PC-3 (cell line): ENCODE measurements at regions not wholly inside any gene's neighbourhood (a gene's known extent, or its start where the extent isn't known, plus 50 kb on each side); places are given as distances from the start of the nearest gene placed in this dataset.

Source experiments
- ATAC-seq: fragments of 200-7000 bp; cut with Tn5 transposase; 2 replicates; pipeline ENCODE4 v1.9.1; 2020; ENCODE audit warnings: mild to moderate bottlenecking, moderate library complexity
- BruUV-seq: library from RNA; stranded (reverse); fragments of 400-500 nt; replicated peaks from 2 replicates; lab custom pipeline; 2021; lab: Mats Ljungman, UMichigan
- CTCF ChIA-PET: fragments of 300-600 bp; sonication (Branson Sonifier 250); formaldehyde crosslinking; loops from one replicate; lab custom pipeline; 2022; ENCODE audit warnings: antibody characterized with exemption; lab: Charles Lee
- POLR2A ChIA-PET: fragments of 300-600 bp; sonication (Branson Sonifier 250); formaldehyde crosslinking; loops from one replicate; lab custom pipeline; 2022; ENCODE audit warnings: antibody characterized with exemption; ENCODE audit not compliant: unreplicated experiment; lab: Charles Lee
- DNase-seq: peaks from one replicate; pipeline ENCODE4 v3.0.0-alpha.2; 2015
- H2AFZ ChIP-seq: fragments of 300-600 bp; sonication (generic); 2 replicates; pipeline ENCODE4 v1.6.0; 2016; ENCODE audit warnings: antibody characterized with exemption, low read length
- H3F3A ChIP-seq: fragments of 300-600 bp; sonication (generic); one replicate; pipeline ENCODE4 v1.6.0; 2017; ENCODE audit warnings: antibody characterized with exemption, low read length, control low read depth, mild to moderate bottlenecking; ENCODE audit not compliant: unreplicated experiment
- H3K27ac ChIP-seq: fragments of 300-600 bp; sonication (generic); 2 replicates; pipeline ENCODE4 v1.5.1; 2016; ENCODE audit warnings: mild to moderate bottlenecking, low read length
- H3K27me3 ChIP-seq: fragments of 300-600 bp; sonication (generic); 2 replicates; pipeline ENCODE4 v1.6.1; 2016; ENCODE audit warnings: low read length, mixed read lengths
- H3K36me3 ChIP-seq: fragments of 300-600 bp; sonication (generic); 2 replicates; pipeline ENCODE4 v1.6.1; 2016; ENCODE audit warnings: low read depth, mixed run types, low read length, mixed read lengths
- H3K4me1 ChIP-seq: fragments of 300-600 bp; sonication (generic); 2 replicates; pipeline ENCODE4 v1.5.1; 2016; ENCODE audit warnings: low read length; ENCODE audit not compliant: insufficient read depth
- H3K4me2 ChIP-seq: fragments of 300-600 bp; sonication (generic); 2 replicates; pipeline ENCODE4 v1.6.0; 2016; ENCODE audit warnings: low read length
- H3K4me3 ChIP-seq: fragments of 300-600 bp; sonication (generic); 2 replicates; pipeline ENCODE4 v1.5.1; 2016; ENCODE audit warnings: mild to moderate bottlenecking, low read length, mixed read lengths
- H3K79me2 ChIP-seq: fragments of 300-600 bp; sonication (generic); 2 replicates; pipeline ENCODE4 v1.6.1; 2017; ENCODE audit warnings: low read length, mixed read lengths
- H3K9ac ChIP-seq: fragments of 300-600 bp; sonication (generic); 2 replicates; pipeline ENCODE4 v1.6.0; 2016; ENCODE audit warnings: mild to moderate bottlenecking, low read length
- H3K9me2 ChIP-seq: fragments of 300-600 bp; sonication (generic); replicated peaks from 2 replicates; pipeline ENCODE4 v1.6.1; 2016; ENCODE audit warnings: mixed run types, low read length, mixed read lengths
- H3K9me3 ChIP-seq: fragments of 300-600 bp; sonication (generic); 2 replicates; pipeline ENCODE4 v1.6.1; 2016; ENCODE audit warnings: low read length, mixed read lengths
- H4K20me1 ChIP-seq: fragments of 300-600 bp; sonication (generic); 2 replicates; pipeline ENCODE4 v1.6.1; 2016; ENCODE audit warnings: low read length, mixed read lengths
- EZH2 ChIP-seq: fragments of 300-600 bp; sonication (generic); IDR thresholded peaks from one replicate; pipeline ENCODE4 v1.6.1; 2017; ENCODE audit warnings: antibody characterized with exemption, mild to moderate bottlenecking, low read length; ENCODE audit not compliant: unreplicated experiment
- EZH2phosphoT487 ChIP-seq: fragments of 300-600 bp; sonication (generic); IDR thresholded peaks from 2 replicates; pipeline ENCODE4 v1.6.1; 2018; ENCODE audit warnings: mild to moderate bottlenecking, antibody characterized with exemption, low read length, borderline replicate concordance
- intact Hi-C: fragments of 100-400 bp; cut with micrococcal nuclease; formaldehyde crosslinking; loops from 2 replicates; pipeline ENCODE4 v1.9.0; 2023
- TF ChIP-seq, protein P1 (sequence below): fragments of 300-600 bp; sonication (generic); conservative IDR thresholded peaks from 2 replicates; pipeline ENCODE4 v1.5.1; 2017; ENCODE audit warnings: antibody characterized with exemption, low read depth, mild to moderate bottlenecking, low read length

DNA sequence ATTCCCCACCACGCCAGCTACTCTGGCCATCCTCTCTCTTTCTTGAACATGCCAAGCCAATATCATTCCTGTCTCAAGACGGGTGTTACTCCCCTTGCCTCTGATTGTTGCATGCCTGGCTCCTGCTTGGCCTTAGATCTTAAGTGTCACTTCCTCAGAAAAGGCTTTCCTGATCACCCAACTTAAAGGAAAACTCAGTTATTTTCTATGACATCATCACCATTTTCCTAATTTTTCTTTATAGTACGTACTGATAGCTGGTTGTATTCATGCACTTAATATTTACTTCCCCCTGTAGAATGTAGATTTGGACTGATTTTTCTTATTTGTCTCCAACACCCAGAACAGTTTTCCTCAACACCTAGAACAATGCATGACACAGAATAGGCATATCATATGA is 123.8 kb upstream of the TSPAN2 start:
- BruUV-seq = no TSS peak
- ChIA-PET CTCF (no interaction called here), POLR2A (no interaction called here)
- H3K36me3 ChIP-seq = no peaks in the 10 kb centered on the region
- no peak overlapping the region for H3K9ac ChIP-seq
- H3F3A ChIP-seq = peaks cover 5% of the 10 kb centered on the region
- no peaks in the 10 kb centered on the region for H3K27me3 ChIP-seq
- no peak for DNase-seq
- no peaks in the 10 kb centered on the region for H3K9me2 ChIP-seq
- H3K4me2 ChIP-seq = no peak overlapping the region
- no peak for TF ChIP-seq EZH2phosphoT487
- no peak for TF ChIP-seq EZH2
- TF ChIP-seq, protein P1, sequence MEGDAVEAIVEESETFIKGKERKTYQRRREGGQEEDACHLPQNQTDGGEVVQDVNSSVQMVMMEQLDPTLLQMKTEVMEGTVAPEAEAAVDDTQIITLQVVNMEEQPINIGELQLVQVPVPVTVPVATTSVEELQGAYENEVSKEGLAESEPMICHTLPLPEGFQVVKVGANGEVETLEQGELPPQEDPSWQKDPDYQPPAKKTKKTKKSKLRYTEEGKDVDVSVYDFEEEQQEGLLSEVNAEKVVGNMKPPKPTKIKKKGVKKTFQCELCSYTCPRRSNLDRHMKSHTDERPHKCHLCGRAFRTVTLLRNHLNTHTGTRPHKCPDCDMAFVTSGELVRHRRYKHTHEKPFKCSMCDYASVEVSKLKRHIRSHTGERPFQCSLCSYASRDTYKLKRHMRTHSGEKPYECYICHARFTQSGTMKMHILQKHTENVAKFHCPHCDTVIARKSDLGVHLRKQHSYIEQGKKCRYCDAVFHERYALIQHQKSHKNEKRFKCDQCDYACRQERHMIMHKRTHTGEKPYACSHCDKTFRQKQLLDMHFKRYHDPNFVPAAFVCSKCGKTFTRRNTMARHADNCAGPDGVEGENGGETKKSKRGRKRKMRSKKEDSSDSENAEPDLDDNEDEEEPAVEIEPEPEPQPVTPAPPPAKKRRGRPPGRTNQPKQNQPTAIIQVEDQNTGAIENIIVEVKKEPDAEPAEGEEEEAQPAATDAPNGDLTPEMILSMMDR = no peak
- ATAC-seq = no peak
- H3K27ac ChIP-seq = no peak overlapping the region
- H3K9me3 ChIP-seq = no peaks in the 10 kb centered on the region
- H2AFZ ChIP-seq = no peak overlapping the region
- H4K20me1 ChIP-seq = no peaks in the 10 kb centered on the region
- peaks cover 68% of the 10 kb centered on the region for H3K4me1 ChIP-seq
- intact Hi-C loops = loop anchor here (5.0 kb wide), 2 partner anchors 46 to 76 kb away; no protein-coding TSS in a partner anchor
- no peaks in the 10 kb centered on the region for H3K79me2 ChIP-seq
- H3K4me3 ChIP-seq = no peak overlapping the region

DNA sequence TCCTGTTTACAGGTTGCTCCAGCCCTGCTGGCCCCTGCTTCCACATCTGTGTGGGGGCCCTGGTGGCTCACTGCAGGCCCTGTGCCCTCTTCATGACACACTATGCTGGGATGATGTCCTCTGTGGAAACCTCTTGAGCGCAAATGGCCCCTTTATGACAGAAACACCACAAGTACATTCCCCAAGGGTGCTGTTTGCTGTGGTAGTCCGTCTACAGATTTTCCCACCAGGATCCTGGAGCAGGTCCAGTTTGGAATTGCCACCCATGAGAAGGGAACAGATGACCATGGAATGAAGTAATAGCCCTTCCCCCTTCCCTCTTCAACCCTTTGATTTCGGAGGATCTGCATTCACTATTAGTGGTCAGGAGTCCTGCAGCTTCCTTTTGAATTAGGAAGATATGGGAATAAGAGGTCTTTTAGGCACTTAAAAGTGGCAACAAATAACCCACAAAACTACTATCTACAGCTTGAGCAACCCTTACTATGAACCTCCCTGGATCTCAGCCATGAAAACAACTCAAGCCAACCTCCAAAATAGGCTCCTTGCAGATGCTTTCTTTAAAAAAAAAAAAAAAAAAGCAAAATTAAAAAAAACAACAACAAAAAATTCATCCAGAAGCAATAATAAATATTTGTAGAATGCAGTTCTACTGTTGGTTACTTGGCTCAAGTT is 121.9 kb upstream of the TSPAN2 start:
- TF ChIP-seq, protein P1 = no peak
- TF ChIP-seq EZH2 = no peak
- no peak for TF ChIP-seq EZH2phosphoT487
- Histone ChIP-seq H4K20me1 (no peaks in the 10 kb centered on the region), H3K4me1 (peaks cover 56% of the 10 kb centered on the region), H3K9me3 (no peaks in the 10 kb centered on the region), H3F3A (peaks cover 5% of the 10 kb centered on the region), H3K4me2 (peak overlapping the region; percentile 59), H3K4me3 (peak overlapping the region; percentile 25), H2AFZ (no peak overlapping the region), H3K79me2 (no peaks in the 10 kb centered on the region), H3K36me3 (no peaks in the 10 kb centered on the region), H3K27me3 (no peaks in the 10 kb centered on the region), H3K9ac (peak overlapping the region; percentile 19; the same call in 1 of the 2 replicates), H3K27ac (peak overlapping the region; percentile 89), H3K9me2 (no peaks in the 10 kb centered on the region)
- no peak for ATAC-seq
- BruUV-seq = no TSS peak
- POLR2A ChIA-PET = interaction anchor here (0.6 kb wide), 1 partner anchor 382 kb away, joined by 5 read pairs; no protein-coding TSS in a partner anchor
- CTCF ChIA-PET = interaction anchor here (0.7 kb wide), 1 partner anchor 71 kb away, joined by 8 read pairs; no protein-coding TSS in a partner anchor
- intact Hi-C loops = loop anchor here (5.0 kb wide), 2 partner anchors 44 to 74 kb away; no protein-coding TSS in a partner anchor
- DNase-seq = no peak

DNA sequence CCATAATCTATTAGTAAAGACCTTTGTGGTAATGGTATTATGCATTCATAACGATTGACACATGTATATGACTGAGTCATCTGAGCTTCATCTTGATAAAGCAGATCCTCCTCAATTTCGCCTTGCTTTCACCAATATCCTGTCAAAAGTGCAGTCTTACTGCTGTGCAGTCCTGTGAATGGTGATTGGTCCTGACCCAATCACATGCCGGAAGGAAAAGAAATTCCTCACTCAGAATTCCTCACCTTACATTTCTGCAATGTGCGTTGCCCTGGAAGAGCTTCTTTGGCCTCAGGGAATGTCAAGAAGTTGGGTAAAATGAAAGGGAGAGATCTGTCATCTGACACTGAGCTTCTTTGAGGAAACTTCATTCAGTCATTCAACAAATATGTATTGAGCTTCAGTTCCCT is 121.0 kb upstream of the TSPAN2 start:
- intact Hi-C loops = loop anchor here (5.0 kb wide), 2 partner anchors 43 to 73 kb away; no protein-coding TSS in a partner anchor

More for the DNA sequence above, 121.0 kb upstream of the TSPAN2 start:
- peak overlapping the region; percentile 89 for H3K27ac ChIP-seq
- ATAC-seq (peak; percentile 83), DNase-seq (peak; percentile 97)
- no peaks in the 10 kb centered on the region for H3K9me3 ChIP-seq
- H3K9me2 ChIP-seq = no peaks in the 10 kb centered on the region
- H4K20me1 ChIP-seq = no peaks in the 10 kb centered on the region
- peaks cover 5% of the 10 kb centered on the region for H3F3A ChIP-seq
- no peak overlapping the region for H3K9ac ChIP-seq
- no peak overlapping the region for H2AFZ ChIP-seq
- TF ChIP-seq EZH2phosphoT487 (no peak), EZH2 (no peak)
- TF ChIP-seq, protein P1 = no peak
- no peaks in the 10 kb centered on the region for H3K79me2 ChIP-seq
- no TSS peak for BruUV-seq
- ChIA-PET POLR2A (interaction anchor here (0.6 kb wide), 1 partner anchor 383 kb away, joined by 5 read pairs; no protein-coding TSS in a partner anchor), CTCF (no interaction called here)
- no peak overlapping the region for H3K4me3 ChIP-seq
- H3K4me1 ChIP-seq = peaks cover 49% of the 10 kb centered on the region
- H3K36me3 ChIP-seq = no peaks in the 10 kb centered on the region
- H3K27me3 ChIP-seq = no peaks in the 10 kb centered on the region
- peak overlapping the region; percentile 59 for H3K4me2 ChIP-seq
